Loucy (cell line): ENCODE measurements at regions not wholly inside any gene's neighbourhood (a gene's known extent, or its start where the extent isn't known, plus 50 kb on each side); places are given as distances from the start of the nearest gene placed in this dataset.

Source experiments
- EZH2phosphoT487 ChIP-seq: fragments of 200-600 bp; IDR thresholded peaks from 2 replicates; pipeline ENCODE4 v1.6.1; 2018; ENCODE audit warnings: antibody characterized with exemption, mild to moderate bottlenecking, moderate library complexity, borderline replicate concordance
- TF ChIP-seq, protein P1 (sequence below): fragments of 200-600 bp; sonication (generic); conservative IDR thresholded peaks from 2 replicates; pipeline ENCODE4 v1.5.1; 2014; ENCODE audit warnings: mild to moderate bottlenecking, antibody characterized with exemption, low read length

DNA sequence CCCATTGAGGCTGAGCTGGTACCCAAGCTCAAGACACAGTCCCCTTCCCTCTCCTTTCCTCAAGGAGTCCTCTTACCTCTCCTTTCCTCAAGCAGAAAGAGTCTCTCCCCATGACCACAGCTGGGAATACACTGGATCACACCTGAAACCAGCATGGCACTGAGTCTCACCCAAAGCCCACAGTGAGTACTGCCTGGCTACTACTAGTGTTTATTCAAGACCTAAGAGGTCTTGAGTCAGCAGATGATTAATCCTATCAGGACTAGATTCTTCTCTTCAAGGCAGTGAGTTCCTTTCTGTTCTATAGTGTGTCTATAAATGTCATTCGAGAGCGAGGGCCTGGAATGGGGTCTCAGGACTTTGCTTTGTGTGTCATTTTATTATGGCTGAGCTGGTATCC, 111.4 kb downstream of the METTL4 start:
- TF ChIP-seq, protein P1, sequence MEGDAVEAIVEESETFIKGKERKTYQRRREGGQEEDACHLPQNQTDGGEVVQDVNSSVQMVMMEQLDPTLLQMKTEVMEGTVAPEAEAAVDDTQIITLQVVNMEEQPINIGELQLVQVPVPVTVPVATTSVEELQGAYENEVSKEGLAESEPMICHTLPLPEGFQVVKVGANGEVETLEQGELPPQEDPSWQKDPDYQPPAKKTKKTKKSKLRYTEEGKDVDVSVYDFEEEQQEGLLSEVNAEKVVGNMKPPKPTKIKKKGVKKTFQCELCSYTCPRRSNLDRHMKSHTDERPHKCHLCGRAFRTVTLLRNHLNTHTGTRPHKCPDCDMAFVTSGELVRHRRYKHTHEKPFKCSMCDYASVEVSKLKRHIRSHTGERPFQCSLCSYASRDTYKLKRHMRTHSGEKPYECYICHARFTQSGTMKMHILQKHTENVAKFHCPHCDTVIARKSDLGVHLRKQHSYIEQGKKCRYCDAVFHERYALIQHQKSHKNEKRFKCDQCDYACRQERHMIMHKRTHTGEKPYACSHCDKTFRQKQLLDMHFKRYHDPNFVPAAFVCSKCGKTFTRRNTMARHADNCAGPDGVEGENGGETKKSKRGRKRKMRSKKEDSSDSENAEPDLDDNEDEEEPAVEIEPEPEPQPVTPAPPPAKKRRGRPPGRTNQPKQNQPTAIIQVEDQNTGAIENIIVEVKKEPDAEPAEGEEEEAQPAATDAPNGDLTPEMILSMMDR, result no peak
- TF ChIP-seq EZH2phosphoT487, result no peak
